IMR-90 (cell line): ENCODE measurements at regions not wholly inside any gene's neighbourhood (a gene's known extent, or its start where the extent isn't known, plus 50 kb on each side); places are given as distances from the start of the nearest gene placed in this dataset.

ENCODE experiments used
- ATAC-seq: fragments of 200-7000 bp; cut with Tn5 transposase; 2 replicates; pipeline ENCODE4 v1.9.1; 2020; ENCODE audit warnings: low read depth, mild to moderate bottlenecking, moderate library complexity
- BruUV-seq: library from RNA; stranded (reverse); fragments of 400-500 nt; replicated peaks from 2 replicates; lab custom pipeline; 2021; lab: Mats Ljungman, UMichigan
- CTCF ChIA-PET: fragments of 300-600 bp; formaldehyde crosslinking; extraction: SDS; loops from one replicate; lab custom pipeline; 2021; ENCODE audit warnings: antibody characterized with exemption; lab: Yijun Ruan, JAX
- POLR2A ChIA-PET: fragments of 300-600 bp; sonication (Branson Sonifier 250); formaldehyde crosslinking; loops from one replicate; lab custom pipeline; 2022; ENCODE audit warnings: antibody characterized with exemption; ENCODE audit not compliant: unreplicated experiment; lab: Charles Lee
- DNase-seq: peaks from one replicate; pipeline ENCODE4 v3.0.0; 2013
- H2AFZ ChIP-seq: replicated peaks from 2 replicates; pipeline ENCODE3; 2013; ENCODE audit warnings: low read length, mild to moderate bottlenecking; ENCODE audit not compliant: poor library complexity
- H2AK5ac ChIP-seq: 2 replicates; pipeline ENCODE4 v1.6.1; 2013; ENCODE audit warnings: low read depth, low read length, inconsistent platforms
- H2AK9ac ChIP-seq: replicated peaks from 2 replicates; pipeline ENCODE3; 2013; ENCODE audit warnings: mild to moderate bottlenecking, low read depth, low read length, moderate library complexity; ENCODE audit not compliant: poor library complexity
- H2BK120ac ChIP-seq: 2 replicates; pipeline ENCODE4 v1.6.1; 2013; ENCODE audit warnings: low read depth, low read length, inconsistent platforms
- H2BK15ac ChIP-seq: 3 replicates; pipeline ENCODE4 v1.6.1; 2013; ENCODE audit warnings: low read depth, low read length, inconsistent platforms
- H2BK20ac ChIP-seq: 2 replicates; pipeline ENCODE4 v1.6.1; 2013; ENCODE audit warnings: low read depth, mild to moderate bottlenecking, inconsistent platforms, low read length, moderate library complexity
- H2BK5ac ChIP-seq: 2 replicates; pipeline ENCODE4 v1.6.1; 2013; ENCODE audit warnings: mild to moderate bottlenecking, low read depth, low read length, inconsistent platforms; ENCODE audit not compliant: poor library complexity, severe bottlenecking
- H3K14ac ChIP-seq: replicated peaks from 2 replicates; pipeline ENCODE4 v1.6.1; 2013; ENCODE audit warnings: low read depth, low read length, inconsistent platforms
- H3K18ac ChIP-seq: 2 replicates; pipeline ENCODE4 v1.6.1; 2013; ENCODE audit warnings: low read depth, low read length, control low read depth
- H3K23ac ChIP-seq: 2 replicates; pipeline ENCODE4 v1.6.1; 2013; ENCODE audit warnings: low read depth, low read length, inconsistent platforms
- H3K27ac ChIP-seq: 2 replicates; pipeline ENCODE4 v1.5.1; 2013; ENCODE audit warnings: mild to moderate bottlenecking, control low read depth, low read length; ENCODE audit not compliant: insufficient read depth
- H3K27me3 ChIP-seq: 2 replicates; pipeline ENCODE4 v1.6.1; 2013; ENCODE audit warnings: low read length; ENCODE audit not compliant: control insufficient read depth, insufficient read depth
- H3K36me3 ChIP-seq: 2 replicates; pipeline ENCODE4 v1.6.1; 2013; ENCODE audit warnings: low read length, mixed read lengths; ENCODE audit not compliant: control insufficient read depth, insufficient read depth
- H3K4ac ChIP-seq: 2 replicates; pipeline ENCODE4 v1.6.1; 2013; ENCODE audit warnings: low read depth, low read length, inconsistent platforms
- H3K4me1 ChIP-seq: 2 replicates; pipeline ENCODE4 v1.6.1; 2013; ENCODE audit warnings: low read length, mixed read lengths; ENCODE audit not compliant: control insufficient read depth, insufficient read depth
- H3K4me2 ChIP-seq: 2 replicates; pipeline ENCODE4 v1.6.1; 2013; ENCODE audit warnings: low read depth, mild to moderate bottlenecking, control low read depth, low read length, moderate library complexity
- H3K4me3 ChIP-seq: 2 replicates; pipeline ENCODE4 v1.5.1; 2013; ENCODE audit warnings: low read depth, mild to moderate bottlenecking, control low read depth, low read length, moderate library complexity; ENCODE audit not compliant: insufficient read depth
- H3K56ac ChIP-seq: 2 replicates; pipeline ENCODE4 v1.6.1; 2013; ENCODE audit warnings: low read length, inconsistent platforms; ENCODE audit not compliant: insufficient read depth; ENCODE audit errors: extremely low read depth
- H3K79me1 ChIP-seq, 2 experiments: 2 replicates each; pipeline ENCODE4 v1.6.1; 2013; ENCODE audit warnings: low read length in 2 of 2, inconsistent platforms in 1 of 2, low read depth in 1 of 2
- H3K9ac ChIP-seq: 2 replicates; pipeline ENCODE4 v1.6.1; 2013; ENCODE audit warnings: low read depth, low read length, control low read depth
- H3K9me1 ChIP-seq: 2 replicates; pipeline ENCODE4 v1.6.1; 2013; ENCODE audit warnings: low read length, inconsistent platforms; ENCODE audit not compliant: insufficient read depth
- H3K9me3 ChIP-seq: 2 replicates; pipeline ENCODE4 v1.6.1; 2013; ENCODE audit warnings: low read length; ENCODE audit not compliant: control insufficient read depth, insufficient read depth
- H4K20me1 ChIP-seq: 2 replicates; pipeline ENCODE4 v1.6.1; 2013; ENCODE audit warnings: low read length, inconsistent platforms; ENCODE audit not compliant: insufficient read depth
- H4K5ac ChIP-seq: 2 replicates; pipeline ENCODE4 v1.6.1; 2013; ENCODE audit warnings: mild to moderate bottlenecking, low read depth, low read length, control low read depth
- H4K8ac ChIP-seq, 2 experiments: 2 replicates each; pipeline ENCODE4 v1.6.1; 2013; ENCODE audit warnings: low read depth in 2 of 2, low read length in 2 of 2, control low read depth in 1 of 2, inconsistent platforms in 1 of 2
- H4K91ac ChIP-seq: 2 replicates; pipeline ENCODE4 v1.6.1; 2013; ENCODE audit warnings: low read depth, low read length, inconsistent platforms; ENCODE audit not compliant: insufficient read depth
- CEBPB ChIP-seq: IDR thresholded peaks from 2 replicates; pipeline ENCODE4 v1.6.1; 2012; ENCODE audit warnings: low read depth, low read length, improper control_type of control experiment
- FOS ChIP-seq: fragments of 150-350 bp; IDR thresholded peaks from 2 replicates; pipeline ENCODE4 v1.6.1; 2016; ENCODE audit warnings: low read depth, low read length
- MAZ ChIP-seq: IDR thresholded peaks from 2 replicates; pipeline ENCODE4 v1.6.1; 2012; ENCODE audit warnings: low read depth, mild to moderate bottlenecking, low read length, improper control_type of control experiment, moderate library complexity, borderline replicate concordance
- MXI1 ChIP-seq: IDR thresholded peaks from 2 replicates; pipeline ENCODE4 v1.6.1; 2012; ENCODE audit warnings: low read depth, mild to moderate bottlenecking, low read length, moderate library complexity, borderline replicate concordance
- NFE2L2 ChIP-seq: fragments of 150-350 bp; IDR thresholded peaks from 2 replicates; pipeline ENCODE4 v1.6.1; 2016; ENCODE audit warnings: low read depth, mild to moderate bottlenecking, low read length
- POLR2A ChIP-seq: IDR thresholded peaks from 2 replicates; pipeline ENCODE4 v1.6.1; 2012; ENCODE audit warnings: mild to moderate bottlenecking, low read depth, low read length
- RAD21 ChIP-seq: IDR thresholded peaks from 2 replicates; pipeline ENCODE4 v1.6.1; 2012; ENCODE audit warnings: low read length, improper control_type of control experiment
- RCOR1 ChIP-seq: IDR thresholded peaks from 2 replicates; pipeline ENCODE4 v1.6.1; 2012; ENCODE audit warnings: mild to moderate bottlenecking, low read length, improper control_type of control experiment; ENCODE audit not compliant: insufficient replicate concordance
- RFX5 ChIP-seq: IDR thresholded peaks from 2 replicates; pipeline ENCODE4 v1.8.0; 2012; ENCODE audit warnings: low read depth, mild to moderate bottlenecking, low read length, moderate library complexity
- WGBS, 2 experiments: methylation state at CpG; one replicate each; pipeline versions ENCODE4 v1.1.5 to v1.1.7; 2013; ENCODE audit warnings: missing lambda C conversion rate in 2 of 2; ENCODE audit not compliant: insufficient read length in 1 of 2; ENCODE audit errors: extremely low coverage in 2 of 2; 5-methylcytosine and 5-hydroxymethylcytosine counted together
- dilution Hi-C: fragments of 300-500 bp; cut with HindIII; formaldehyde crosslinking; loops from one replicate; pipeline ENCODE4 v1.14.3; 2018; ENCODE audit warnings: low sequenced_read_pairs; ENCODE audit not compliant: unreplicated experiment
- in situ Hi-C: fragments of 300-500 bp; cut with MboI; formaldehyde crosslinking; loops from 3 replicates; pipeline ENCODE4 v1.14.3; 2019; ENCODE audit warnings: low sequenced_read_pairs, inconsistent platforms, mixed read lengths
- intact Hi-C: fragments of 100-400 bp; cut with micrococcal nuclease; formaldehyde crosslinking; loops from 2 replicates; pipeline ENCODE4 v1.10.0; 2022
- TF ChIP-seq, protein P1 (sequence below): conservative IDR thresholded peaks from 2 replicates; pipeline ENCODE4 v1.5.1; 2012; ENCODE audit warnings: mild to moderate bottlenecking, low read depth, low read length, improper control_type of control experiment

- no peak overlapping the region for H3K56ac ChIP-seq
- H2BK120ac ChIP-seq: no peak overlapping the region
- no peaks in the 10 kb centered on the region for H4K20me1 ChIP-seq
- dilution Hi-C loops: no loop called here
- POLR2A ChIA-PET: no interaction called here
- H2AFZ ChIP-seq: no peak overlapping the region
- no peak overlapping the region for H2AK5ac ChIP-seq
- no peak overlapping the region for H3K23ac ChIP-seq
- no peaks in the 10 kb centered on the region for H3K9me3 ChIP-seq
- no peak overlapping the region for H4K91ac ChIP-seq
- no peak overlapping the region for H3K4me3 ChIP-seq
- in situ Hi-C loops: no loop called here
- H3K9ac ChIP-seq: no peak overlapping the region
- no peak overlapping the region for H2BK15ac ChIP-seq
- H4K5ac ChIP-seq: no peak overlapping the region
- H3K9me1 ChIP-seq: no peaks in the 10 kb centered on the region
- TF ChIP-seq NFE2L2: no peak
- TF ChIP-seq FOS: no peak
- TF ChIP-seq POLR2A: no peak
- TF ChIP-seq CEBPB: no peak
- TF ChIP-seq RAD21: no peak
- no peak for TF ChIP-seq MXI1
- no peak for TF ChIP-seq MAZ
- TF ChIP-seq RCOR1: no peak
- TF ChIP-seq, protein P1, sequence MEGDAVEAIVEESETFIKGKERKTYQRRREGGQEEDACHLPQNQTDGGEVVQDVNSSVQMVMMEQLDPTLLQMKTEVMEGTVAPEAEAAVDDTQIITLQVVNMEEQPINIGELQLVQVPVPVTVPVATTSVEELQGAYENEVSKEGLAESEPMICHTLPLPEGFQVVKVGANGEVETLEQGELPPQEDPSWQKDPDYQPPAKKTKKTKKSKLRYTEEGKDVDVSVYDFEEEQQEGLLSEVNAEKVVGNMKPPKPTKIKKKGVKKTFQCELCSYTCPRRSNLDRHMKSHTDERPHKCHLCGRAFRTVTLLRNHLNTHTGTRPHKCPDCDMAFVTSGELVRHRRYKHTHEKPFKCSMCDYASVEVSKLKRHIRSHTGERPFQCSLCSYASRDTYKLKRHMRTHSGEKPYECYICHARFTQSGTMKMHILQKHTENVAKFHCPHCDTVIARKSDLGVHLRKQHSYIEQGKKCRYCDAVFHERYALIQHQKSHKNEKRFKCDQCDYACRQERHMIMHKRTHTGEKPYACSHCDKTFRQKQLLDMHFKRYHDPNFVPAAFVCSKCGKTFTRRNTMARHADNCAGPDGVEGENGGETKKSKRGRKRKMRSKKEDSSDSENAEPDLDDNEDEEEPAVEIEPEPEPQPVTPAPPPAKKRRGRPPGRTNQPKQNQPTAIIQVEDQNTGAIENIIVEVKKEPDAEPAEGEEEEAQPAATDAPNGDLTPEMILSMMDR: no peak
- TF ChIP-seq RFX5: no peak
- H3K4me1 ChIP-seq: no peaks in the 10 kb centered on the region
- H3K4ac ChIP-seq: no peak overlapping the region
- intact Hi-C loops: no loop called here
- no peak overlapping the region for H3K4me2 ChIP-seq
- H3K36me3 ChIP-seq: no peaks in the 10 kb centered on the region
- ATAC-seq (no peak), DNase-seq (no peak)
- H3K27ac ChIP-seq: no peak overlapping the region
- H2BK5ac ChIP-seq: no peak overlapping the region
- no peak overlapping the region for H4K8ac ChIP-seq
- H3K79me1 ChIP-seq: no peaks in the 10 kb centered on the region
- no peak overlapping the region for H2AK9ac ChIP-seq
- no peak overlapping the region for H2BK20ac ChIP-seq
- no peak overlapping the region for H3K14ac ChIP-seq
- H3K18ac ChIP-seq: no peak overlapping the region
- CTCF ChIA-PET: no interaction called here
- H3K27me3 ChIP-seq: no peaks in the 10 kb centered on the region
- WGBS, 2 experiments: no CpG with 5 or more reads among the region's 5 CpGs
- BruUV-seq: no TSS peak
These were observed 131.9 kb downstream of the ZNF326 start for GRCh38 chr1:90126834-90127233.
